IPS DF 6.9 (cell line): ENCODE measurements at regions not wholly inside any gene's neighbourhood (a gene's known extent, or its start where the extent isn't known, plus 50 kb on each side); places are given as distances from the start of the nearest gene placed in this dataset.

Source experiments
- DNase-seq: peaks from one replicate; pipeline ENCODE4 v3.0.0-alpha.2; 2013; ENCODE audit warnings: low read depth, low spot score
- H3K27ac ChIP-seq: one replicate; pipeline ENCODE4 v1.5.1; 2013; ENCODE audit warnings: low read length, control low read depth
- H3K27me3 ChIP-seq: 2 replicates; pipeline ENCODE4 v1.6.1; 2013; ENCODE audit warnings: mild to moderate bottlenecking, low read length; ENCODE audit not compliant: control insufficient read depth, insufficient read depth
- H3K36me3 ChIP-seq: 2 replicates; pipeline ENCODE4 v1.6.1; 2013; ENCODE audit warnings: low read length; ENCODE audit not compliant: control insufficient read depth, insufficient read depth
- H3K4me1 ChIP-seq: 2 replicates; pipeline ENCODE4 v1.6.1; 2013; ENCODE audit warnings: low read length; ENCODE audit not compliant: control insufficient read depth, insufficient read depth
- H3K4me3 ChIP-seq: 2 replicates; pipeline ENCODE4 v1.5.1; 2013; ENCODE audit warnings: mild to moderate bottlenecking, low read length
- H3K9me3 ChIP-seq: 2 replicates; pipeline ENCODE4 v1.6.1; 2013; ENCODE audit warnings: low read length, inconsistent platforms; ENCODE audit not compliant: control insufficient read depth, insufficient read depth
- WGBS: extraction: QIAGEN DNeasy Blood & Tissue Kit; methylation state at CpG from one replicate; pipeline ENCODE4 v1.1.7; 2013; ENCODE audit warnings: mixed read lengths, missing lambda C conversion rate; ENCODE audit not compliant: insufficient read length, insufficient coverage; 5-methylcytosine and 5-hydroxymethylcytosine counted together

- WGBS, result no CpG with 5 or more reads among the region's 4 CpGs
- no peaks in the 10 kb centered on the region for H3K36me3 ChIP-seq
- H3K4me1 ChIP-seq, result no peaks in the 10 kb centered on the region
- no peaks in the 10 kb centered on the region for H3K27me3 ChIP-seq
- no peaks in the 10 kb centered on the region for H3K9me3 ChIP-seq
- no peak overlapping the region for H3K4me3 ChIP-seq
- DNase-seq, result no peak
- H3K27ac ChIP-seq, result no peak overlapping the region
These were observed 94.5 kb upstream of the CD180 start for GRCh38 chr5:67291066-67291465.

- Histone ChIP-seq H3K36me3 (no peaks in the 10 kb centered on the region), H3K27ac (no peak overlapping the region), H3K4me1 (no peaks in the 10 kb centered on the region), H3K4me3 (no peak overlapping the region), H3K9me3 (no peaks in the 10 kb centered on the region), H3K27me3 (no peaks in the 10 kb centered on the region)
- DNase-seq, result no peak
- no CpG with 5 or more reads among the region's 3 CpGs for WGBS
These were observed 94.1 kb upstream of the CD180 start for GRCh38 chr5:67290655-67291054.

GRCh38 chr5:67289763-67290521 lies 93.3 kb upstream of the CD180 start:
- no peaks in the 10 kb centered on the region for H3K36me3 ChIP-seq
- H3K9me3 ChIP-seq, result no peaks in the 10 kb centered on the region
- H3K4me1 ChIP-seq, result no peaks in the 10 kb centered on the region
- H3K4me3 ChIP-seq, result no peak overlapping the region
- H3K27me3 ChIP-seq, result no peaks in the 10 kb centered on the region
- no peak overlapping the region for H3K27ac ChIP-seq
- DNase-seq, result no peak
- WGBS, result no CpG with 5 or more reads among the region's 4 CpGs

- no peak for DNase-seq
- WGBS, result no CpG with 5 or more reads among the region's 3 CpGs
These were observed 91.1 kb upstream of the CD180 start for GRCh38 chr5:67287510-67288268.

GRCh38 chr5:67286006-67286405 lies 89.4 kb upstream of the CD180 start:
- H3K27me3 ChIP-seq, result no peaks in the 10 kb centered on the region
- H3K27ac ChIP-seq, result no peak overlapping the region
- no peak for DNase-seq
- no peak overlapping the region; the same call in 1 of the 2 replicates for H3K4me3 ChIP-seq
- no peaks in the 10 kb centered on the region for H3K9me3 ChIP-seq
- WGBS, result no CpG with 5 or more reads among the region's 4 CpGs
- H3K36me3 ChIP-seq, result no peaks in the 10 kb centered on the region
- H3K4me1 ChIP-seq, result no peaks in the 10 kb centered on the region

More at GRCh38 chr5:67287510-67288268, 91.1 kb upstream of the CD180 start:
- no peaks in the 10 kb centered on the region for H3K27me3 ChIP-seq
- H3K36me3 ChIP-seq, result no peaks in the 10 kb centered on the region
- H3K4me3 ChIP-seq, result no peak overlapping the region
- no peak overlapping the region for H3K27ac ChIP-seq
- H3K9me3 ChIP-seq, result no peaks in the 10 kb centered on the region
- no peaks in the 10 kb centered on the region for H3K4me1 ChIP-seq

- Histone ChIP-seq H3K27me3 (no peaks in the 10 kb centered on the region), H3K4me1 (no peaks in the 10 kb centered on the region), H3K4me3 (no peak overlapping the region), H3K36me3 (no peaks in the 10 kb centered on the region), H3K9me3 (no peaks in the 10 kb centered on the region), H3K27ac (no peak overlapping the region)
- no peak for DNase-seq
- no CpG with 5 or more reads among the region's 4 CpGs for WGBS
These were observed 87.4 kb upstream of the CD180 start for GRCh38 chr5:67283988-67284487.

- DNase-seq, result no peak
- no peaks in the 10 kb centered on the region for H3K27me3 ChIP-seq
- no CpG with 5 or more reads among the region's 7 CpGs for WGBS
- H3K4me3 ChIP-seq, result no peak overlapping the region
- no peak overlapping the region for H3K27ac ChIP-seq
- H3K4me1 ChIP-seq, result no peaks in the 10 kb centered on the region
- H3K36me3 ChIP-seq, result no peaks in the 10 kb centered on the region
- H3K9me3 ChIP-seq, result no peaks in the 10 kb centered on the region
These were observed 86.8 kb upstream of the CD180 start for GRCh38 chr5:67283275-67283987.

- no peaks in the 10 kb centered on the region for H3K4me1 ChIP-seq
- WGBS, result no CpG with 5 or more reads among the region's 2 CpGs
- H3K27ac ChIP-seq, result no peak overlapping the region
- no peak overlapping the region for H3K4me3 ChIP-seq
- no peak for DNase-seq
- H3K9me3 ChIP-seq, result no peaks in the 10 kb centered on the region
- no peaks in the 10 kb centered on the region for H3K36me3 ChIP-seq
- no peaks in the 10 kb centered on the region for H3K27me3 ChIP-seq
These were observed 85.3 kb upstream of the CD180 start for GRCh38 chr5:67281874-67282273.

GRCh38 chr5:67273689-67274356 lies 77.2 kb upstream of the CD180 start:
- no peaks in the 10 kb centered on the region for H3K36me3 ChIP-seq
- no peaks in the 10 kb centered on the region for H3K4me1 ChIP-seq
- no peak overlapping the region for H3K27ac ChIP-seq
- H3K27me3 ChIP-seq, result no peaks in the 10 kb centered on the region
- H3K4me3 ChIP-seq, result no peak overlapping the region
- no peaks in the 10 kb centered on the region for H3K9me3 ChIP-seq
- no CpG with 5 or more reads among the region's 9 CpGs for WGBS
- no peak for DNase-seq
